Hepatocyte (in vitro differentiated cells): ENCODE measurements at regions not wholly inside any gene's neighbourhood (a gene's known extent, or its start where the extent isn't known, plus 50 kb on each side); places are given as distances from the start of the nearest gene placed in this dataset.

Experiments
- DNase-seq: peaks from one replicate; pipeline ENCODE4 v3.0.0-alpha.2; 2016; ENCODE audit warnings: low spot score
- H2AFZ ChIP-seq: fragments of 200-600 bp; sonication (generic); 2 replicates; pipeline ENCODE4 v1.6.0; 2016; ENCODE audit warnings: antibody characterized with exemption, mild to moderate bottlenecking
- H3K27ac ChIP-seq: fragments of 200-600 bp; sonication (generic); 2 replicates; pipeline ENCODE4 v1.5.1; 2016; ENCODE audit warnings: mild to moderate bottlenecking
- H3K27me3 ChIP-seq: fragments of 200-600 bp; sonication (generic); 2 replicates; pipeline ENCODE4 v1.6.1; 2016
- H3K36me3 ChIP-seq: fragments of 200-600 bp; sonication (generic); replicated peaks from 2 replicates; pipeline ENCODE4 v1.5.1; 2016; ENCODE audit warnings: low read depth; ENCODE audit not compliant: insufficient read depth
- H3K4me1 ChIP-seq: fragments of 200-600 bp; sonication (generic); 2 replicates; pipeline ENCODE4 v1.5.1; 2016; ENCODE audit warnings: mild to moderate bottlenecking, moderate library complexity; ENCODE audit not compliant: insufficient read depth
- H3K4me2 ChIP-seq: fragments of 200-600 bp; sonication (generic); 2 replicates; pipeline ENCODE4 v1.6.0; 2016
- H3K4me3 ChIP-seq: fragments of 200-600 bp; sonication (generic); 2 replicates; pipeline ENCODE4 v1.5.1; 2016; ENCODE audit warnings: mild to moderate bottlenecking
- H3K79me2 ChIP-seq: fragments of 200-600 bp; sonication (generic); 2 replicates; pipeline ENCODE4 v1.6.0; 2017; ENCODE audit warnings: mild to moderate bottlenecking
- H3K9me2 ChIP-seq: fragments of 200-600 bp; sonication (generic); replicated peaks from 2 replicates; pipeline ENCODE4 v1.6.0; 2017; ENCODE audit warnings: mild to moderate bottlenecking; ENCODE audit not compliant: insufficient read depth
- H3K9me3 ChIP-seq: fragments of 200-600 bp; sonication (generic); 2 replicates; pipeline ENCODE4 v1.5.1; 2016; ENCODE audit warnings: low read depth, mild to moderate bottlenecking
- H4K20me1 ChIP-seq: fragments of 200-600 bp; sonication (generic); 2 replicates; pipeline ENCODE4 v1.6.0; 2016; ENCODE audit warnings: mild to moderate bottlenecking; ENCODE audit not compliant: insufficient read depth, poor library complexity, severe bottlenecking
- EZH2 ChIP-seq: fragments of 200-600 bp; sonication (generic); IDR thresholded peaks from 2 replicates; pipeline ENCODE4 v1.6.1; 2016; ENCODE audit warnings: antibody characterized with exemption, mild to moderate bottlenecking, borderline replicate concordance
- EZH2phosphoT487 ChIP-seq: fragments of 200-600 bp; sonication (generic); IDR thresholded peaks from one replicate; pipeline ENCODE4 v1.6.1; 2018; ENCODE audit warnings: antibody characterized with exemption, mild to moderate bottlenecking, low read depth, moderate library complexity; ENCODE audit not compliant: unreplicated experiment, severe bottlenecking
- WGBS: methylation state at CpG from one replicate; pipeline ENCODE4 v1.1.6; 2016; ENCODE audit warnings: low lambda C conversion rate; ENCODE audit errors: missing lambda C conversion rate; 5-methylcytosine and 5-hydroxymethylcytosine counted together
- TF ChIP-seq, protein P1 (sequence below): fragments of 200-600 bp; sonication (generic); IDR thresholded peaks from 2 replicates; pipeline ENCODE4 v1.5.1; 2016; ENCODE audit warnings: antibody characterized with exemption, mild to moderate bottlenecking; ENCODE audit not compliant: poor library complexity

DNA sequence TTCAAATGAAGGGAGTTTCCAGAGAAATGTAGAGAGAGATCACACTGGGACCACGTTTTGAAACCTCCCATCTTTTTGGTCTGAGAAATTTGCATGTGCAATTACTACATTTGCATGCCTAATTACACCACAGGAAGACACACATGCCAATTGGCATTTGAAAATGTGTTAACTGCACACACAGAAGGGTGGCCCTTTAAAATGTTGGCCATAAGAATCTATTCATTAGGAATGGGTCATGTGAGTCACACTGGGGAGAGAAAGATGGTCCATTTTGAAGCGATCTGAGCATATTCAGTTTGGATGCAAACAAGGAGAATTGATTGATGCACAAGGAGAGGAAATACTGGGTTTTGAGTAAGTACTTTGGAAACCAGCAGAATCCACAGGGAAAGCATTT lies 1407.1 kb upstream of the ACVR2A start:
- no peaks in the 10 kb centered on the region for H3K9me3 ChIP-seq
- no peaks in the 10 kb centered on the region for H3K4me1 ChIP-seq
- no peaks in the 10 kb centered on the region for H3K79me2 ChIP-seq
- no peak overlapping the region for H3K4me2 ChIP-seq
- no peak overlapping the region for H2AFZ ChIP-seq
- H4K20me1 ChIP-seq = no peaks in the 10 kb centered on the region
- no peak overlapping the region for H3K4me3 ChIP-seq
- H3K27ac ChIP-seq = no peak overlapping the region
- 54% methylated on average over 2 of the region's 2 CpGs for WGBS
- H3K27me3 ChIP-seq = no peaks in the 10 kb centered on the region
- H3K9me2 ChIP-seq = no peaks in the 10 kb centered on the region
- DNase-seq = no peak
- H3K36me3 ChIP-seq = no peaks in the 10 kb centered on the region
- no peak for TF ChIP-seq EZH2phosphoT487
- TF ChIP-seq EZH2 = no peak
- TF ChIP-seq, protein P1, sequence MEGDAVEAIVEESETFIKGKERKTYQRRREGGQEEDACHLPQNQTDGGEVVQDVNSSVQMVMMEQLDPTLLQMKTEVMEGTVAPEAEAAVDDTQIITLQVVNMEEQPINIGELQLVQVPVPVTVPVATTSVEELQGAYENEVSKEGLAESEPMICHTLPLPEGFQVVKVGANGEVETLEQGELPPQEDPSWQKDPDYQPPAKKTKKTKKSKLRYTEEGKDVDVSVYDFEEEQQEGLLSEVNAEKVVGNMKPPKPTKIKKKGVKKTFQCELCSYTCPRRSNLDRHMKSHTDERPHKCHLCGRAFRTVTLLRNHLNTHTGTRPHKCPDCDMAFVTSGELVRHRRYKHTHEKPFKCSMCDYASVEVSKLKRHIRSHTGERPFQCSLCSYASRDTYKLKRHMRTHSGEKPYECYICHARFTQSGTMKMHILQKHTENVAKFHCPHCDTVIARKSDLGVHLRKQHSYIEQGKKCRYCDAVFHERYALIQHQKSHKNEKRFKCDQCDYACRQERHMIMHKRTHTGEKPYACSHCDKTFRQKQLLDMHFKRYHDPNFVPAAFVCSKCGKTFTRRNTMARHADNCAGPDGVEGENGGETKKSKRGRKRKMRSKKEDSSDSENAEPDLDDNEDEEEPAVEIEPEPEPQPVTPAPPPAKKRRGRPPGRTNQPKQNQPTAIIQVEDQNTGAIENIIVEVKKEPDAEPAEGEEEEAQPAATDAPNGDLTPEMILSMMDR = no peak

DNA sequence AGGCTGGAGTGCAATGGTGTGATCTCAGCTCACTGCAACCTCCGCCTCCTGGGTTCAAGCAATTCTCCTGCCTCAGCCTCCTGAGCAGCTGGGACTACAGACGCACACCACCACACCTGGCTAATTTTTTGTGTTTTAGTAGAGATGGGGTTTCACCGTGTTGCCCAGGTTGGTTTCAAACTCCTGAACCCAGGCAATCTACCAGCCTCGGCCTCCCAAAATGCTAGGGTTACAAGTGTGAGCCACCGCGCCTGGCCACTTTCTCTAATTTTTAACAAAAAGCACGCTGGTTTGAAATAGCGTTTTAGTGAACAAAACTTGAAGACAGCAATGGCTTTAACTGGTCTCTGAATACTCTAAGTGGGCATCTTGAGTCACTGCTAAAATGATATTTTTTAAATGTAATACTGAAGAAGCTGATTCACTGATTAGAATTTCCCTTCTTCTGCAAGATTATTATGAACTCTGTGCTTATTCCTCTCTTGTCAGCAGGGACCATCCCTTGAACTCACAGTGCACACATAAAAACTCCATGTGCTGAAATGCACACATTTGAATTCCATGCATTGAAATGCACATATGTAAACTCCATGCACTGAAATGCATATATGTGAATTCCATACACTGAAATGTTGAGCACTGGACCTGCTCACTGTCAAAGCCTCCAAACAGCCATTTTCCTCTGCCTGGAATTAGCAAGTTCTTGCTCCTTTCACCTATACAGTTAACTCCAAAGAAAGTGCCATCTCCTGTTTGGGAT lies 1411.5 kb upstream of the ACVR2A start:
- no peak for DNase-seq
- Histone ChIP-seq H3K4me1 (no peaks in the 10 kb centered on the region), H3K9me2 (no peaks in the 10 kb centered on the region), H3K27me3 (no peaks in the 10 kb centered on the region), H2AFZ (no peak overlapping the region), H3K9me3 (no peaks in the 10 kb centered on the region), H3K79me2 (no peaks in the 10 kb centered on the region), H3K4me3 (no peak overlapping the region), H3K4me2 (no peak overlapping the region), H3K36me3 (no peaks in the 10 kb centered on the region), H3K27ac (no peak overlapping the region), H4K20me1 (no peaks in the 10 kb centered on the region)
- WGBS = 96% methylated on average over 7 of the region's 8 CpGs
- TF ChIP-seq EZH2phosphoT487 (no peak), EZH2 (no peak)
- TF ChIP-seq, protein P1 = no peak

DNA sequence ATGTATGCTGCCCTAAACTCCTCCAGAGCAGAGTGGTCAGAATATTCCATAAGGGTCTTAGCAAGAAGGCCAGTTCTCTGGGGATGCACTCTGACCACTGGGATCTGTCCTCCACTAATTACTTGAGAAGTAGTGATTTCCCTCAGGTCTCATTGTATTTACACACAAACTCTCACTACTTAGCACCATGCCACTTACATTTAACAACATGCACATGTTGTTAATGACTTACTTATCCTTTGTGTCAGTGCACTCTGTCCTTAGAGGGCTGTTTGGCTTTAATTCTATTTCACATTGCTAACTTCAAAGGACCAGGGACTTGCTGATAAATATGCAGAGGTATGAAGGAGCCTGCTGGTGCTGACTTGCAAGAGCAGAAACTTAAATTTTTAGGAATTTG lies 1415.5 kb upstream of the ACVR2A start:
- Histone ChIP-seq H4K20me1 (no peaks in the 10 kb centered on the region), H3K4me3 (no peak overlapping the region), H3K4me1 (no peaks in the 10 kb centered on the region), H3K9me3 (no peaks in the 10 kb centered on the region), H2AFZ (no peak overlapping the region), H3K36me3 (no peaks in the 10 kb centered on the region), H3K9me2 (no peaks in the 10 kb centered on the region), H3K27me3 (no peaks in the 10 kb centered on the region), H3K27ac (no peak overlapping the region), H3K4me2 (no peak overlapping the region), H3K79me2 (no peaks in the 10 kb centered on the region)
- TF ChIP-seq, protein P1 = no peak
- TF ChIP-seq EZH2phosphoT487 = no peak
- no peak for TF ChIP-seq EZH2
- DNase-seq = no peak

DNA sequence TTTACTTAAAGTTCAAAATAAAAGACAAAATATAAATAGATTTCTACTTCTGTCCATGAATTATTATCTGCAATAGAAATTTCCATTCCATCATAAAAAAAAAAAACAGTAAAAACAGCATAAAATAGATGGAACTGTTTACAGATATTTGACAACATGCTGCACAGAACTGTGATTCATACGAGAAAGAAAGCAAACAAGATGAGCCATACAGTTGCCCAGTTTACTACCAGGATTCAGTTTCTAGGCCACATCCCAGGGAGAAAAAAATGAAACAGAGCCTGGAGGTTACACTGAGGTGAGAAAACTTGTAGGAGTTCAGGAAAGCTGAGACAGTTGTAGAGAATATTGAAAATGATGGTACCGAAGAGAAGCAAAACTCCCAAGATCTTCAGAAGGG lies 1426.9 kb upstream of the ACVR2A start:
- Histone ChIP-seq H3K9me3 (no peaks in the 10 kb centered on the region), H3K4me1 (no peaks in the 10 kb centered on the region), H3K27me3 (no peaks in the 10 kb centered on the region), H4K20me1 (no peaks in the 10 kb centered on the region), H3K4me2 (no peak overlapping the region), H3K4me3 (no peak overlapping the region), H2AFZ (no peak overlapping the region), H3K79me2 (no peaks in the 10 kb centered on the region), H3K27ac (no peak overlapping the region), H3K36me3 (no peaks in the 10 kb centered on the region), H3K9me2 (no peaks in the 10 kb centered on the region)
- DNase-seq = no peak
- whole genome bisulfite sequencing = 78% methylated on average over 2 of the region's 2 CpGs
- no peak for TF ChIP-seq EZH2
- TF ChIP-seq, protein P1 = no peak
- no peak for TF ChIP-seq EZH2phosphoT487
